T1000 (cell line): ENCODE measurements at regions not wholly inside any gene's neighbourhood (a gene's known extent, or its start where the extent isn't known, plus 50 kb on each side); places are given as distances from the start of the nearest gene placed in this dataset.

Experiments used
- DNase-seq: peaks from one replicate; lab custom pipeline; 2025; ENCODE audit warnings: mixed read lengths; lab: John Stamatoyannopoulos, UW

DNA sequence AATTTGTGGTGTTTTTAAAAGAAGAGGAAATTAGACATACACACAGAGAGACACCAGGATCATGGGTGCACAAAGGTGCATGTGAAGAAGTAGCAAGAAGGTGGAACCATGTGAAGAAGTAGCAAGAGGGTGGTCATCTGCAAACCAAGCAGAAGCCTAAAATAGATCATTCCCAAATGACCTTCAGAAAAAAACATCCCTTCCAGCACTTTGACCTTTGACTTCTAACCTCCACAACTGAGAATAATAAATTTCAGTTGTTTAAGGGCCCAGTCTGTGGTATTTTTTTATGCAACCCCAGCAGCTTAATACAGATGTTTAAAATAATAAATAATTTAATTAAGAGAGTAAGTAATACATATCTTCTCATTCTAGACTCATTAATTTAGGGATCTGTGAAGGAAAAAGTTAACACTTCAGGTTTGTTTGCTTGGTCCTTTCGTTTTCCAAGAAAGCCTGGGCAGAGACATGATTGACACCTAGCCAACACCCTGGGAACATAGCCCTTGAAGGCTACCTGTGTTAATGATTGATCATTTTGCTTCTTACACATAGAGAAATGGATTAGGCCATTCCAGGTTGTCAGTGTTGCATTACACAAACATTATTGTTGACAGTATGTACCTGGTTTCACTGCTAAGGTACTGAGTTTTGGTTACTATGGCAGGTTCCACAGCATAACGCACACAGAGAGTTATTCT is 1331.2 kb upstream of the GBE1 start:
- DNase-seq = no peak

DNA sequence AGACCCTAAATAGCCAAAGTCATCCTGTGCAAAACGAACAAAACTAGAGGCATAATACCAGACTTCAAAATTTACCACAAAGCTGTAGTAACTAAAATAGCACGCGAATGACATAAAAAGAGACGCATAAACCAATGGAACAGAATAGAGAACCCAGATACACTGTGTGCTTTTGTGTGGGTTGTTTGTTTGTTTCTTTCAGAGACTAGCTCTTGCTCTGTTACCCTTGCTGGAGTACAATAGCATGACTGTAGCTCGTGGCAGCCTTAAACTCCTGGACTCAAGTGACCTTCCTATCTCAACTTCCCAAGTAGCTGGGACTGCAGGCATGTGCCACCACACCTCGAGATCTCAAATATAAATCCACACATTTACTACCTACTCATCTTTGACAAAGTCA is 1314.6 kb upstream of the GBE1 start:
- no peak for DNase-seq

DNA sequence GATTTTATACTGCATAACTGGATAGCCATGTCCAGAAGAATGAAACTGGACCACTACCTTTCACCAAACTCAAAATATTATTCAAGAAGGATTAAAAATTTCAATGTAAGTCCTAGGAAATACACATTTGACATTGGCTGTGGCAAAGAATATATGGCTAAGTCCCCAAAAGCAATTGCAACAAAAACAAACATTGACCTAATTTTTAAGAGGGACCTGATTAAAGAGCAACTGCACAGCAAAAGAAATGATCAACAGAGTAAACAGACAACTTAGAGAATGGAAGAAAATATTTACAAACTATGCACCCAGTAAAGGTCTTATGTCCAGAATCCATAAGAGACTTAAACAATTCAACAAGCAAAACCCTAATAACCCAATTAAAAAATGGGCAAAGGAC is 1313.0 kb upstream of the GBE1 start:
- no peak for DNase-seq

DNA sequence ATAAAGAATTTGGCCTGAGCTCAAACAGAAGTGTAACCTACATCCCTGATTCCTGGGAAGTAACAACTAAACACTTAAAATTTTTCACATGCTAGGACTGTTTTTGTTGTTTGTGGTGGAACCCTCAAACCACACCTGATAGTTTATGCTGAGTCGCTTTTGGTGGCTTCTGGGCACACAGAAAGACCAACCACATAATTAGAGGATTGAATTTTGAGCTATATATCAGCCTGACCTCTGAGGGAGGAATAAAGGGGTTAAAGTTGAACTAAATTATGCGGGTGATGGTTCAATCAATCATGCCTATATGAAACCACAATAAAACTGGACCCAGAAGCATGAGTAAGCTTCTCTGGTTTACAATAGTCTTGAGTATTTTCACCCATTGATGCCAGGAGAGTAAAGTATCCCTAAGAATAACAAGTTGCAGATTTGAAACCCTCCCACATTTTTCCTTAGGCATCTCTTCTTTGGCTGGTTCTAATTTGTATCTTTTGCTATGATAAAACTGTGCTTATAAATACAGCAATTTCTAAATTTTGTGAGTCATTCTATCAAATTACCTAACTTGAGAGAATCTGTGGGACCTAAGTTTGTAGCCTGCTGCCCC is 1304.5 kb upstream of the GBE1 start:
- peak; percentile 6 for DNase-seq

DNA sequence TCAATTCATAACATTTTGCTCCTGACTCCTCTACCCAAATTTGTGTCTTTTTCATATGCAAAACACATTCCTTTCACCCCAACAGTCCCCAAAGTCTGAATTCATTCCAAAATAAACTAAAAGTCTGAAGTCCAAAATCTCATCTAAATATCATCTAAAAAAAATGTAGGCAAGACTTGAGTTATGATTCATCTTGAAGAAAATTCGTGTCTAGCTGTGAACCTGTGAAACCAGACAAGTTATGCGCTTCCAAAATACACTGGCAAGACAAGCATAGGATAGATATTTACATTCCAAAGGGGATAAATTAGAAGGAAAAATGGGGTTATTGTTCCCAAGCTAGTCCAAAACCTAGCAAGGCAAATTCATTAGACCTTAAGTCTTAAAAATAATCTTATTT is 1302.0 kb upstream of the GBE1 start:
- DNase-seq = no peak

DNA sequence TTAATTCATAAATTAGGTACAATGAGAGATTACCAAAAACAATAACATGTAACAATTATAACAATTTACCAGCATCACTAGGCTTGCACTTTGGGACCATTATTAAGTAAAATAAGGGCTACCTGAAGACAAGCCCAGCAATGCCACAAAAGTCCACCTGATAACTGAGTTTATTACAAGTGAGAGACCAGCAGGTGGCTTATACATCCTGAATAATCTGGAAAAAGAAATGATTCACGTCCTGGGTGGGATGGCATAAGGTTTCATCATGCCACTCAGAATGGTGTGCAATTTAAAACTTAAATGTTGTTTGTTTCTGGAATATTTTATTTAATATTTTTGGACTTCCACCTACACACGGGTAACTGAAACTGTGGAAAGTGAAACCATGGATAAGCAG is 1287.1 kb upstream of the GBE1 start:
- DNase-seq = no peak

DNA sequence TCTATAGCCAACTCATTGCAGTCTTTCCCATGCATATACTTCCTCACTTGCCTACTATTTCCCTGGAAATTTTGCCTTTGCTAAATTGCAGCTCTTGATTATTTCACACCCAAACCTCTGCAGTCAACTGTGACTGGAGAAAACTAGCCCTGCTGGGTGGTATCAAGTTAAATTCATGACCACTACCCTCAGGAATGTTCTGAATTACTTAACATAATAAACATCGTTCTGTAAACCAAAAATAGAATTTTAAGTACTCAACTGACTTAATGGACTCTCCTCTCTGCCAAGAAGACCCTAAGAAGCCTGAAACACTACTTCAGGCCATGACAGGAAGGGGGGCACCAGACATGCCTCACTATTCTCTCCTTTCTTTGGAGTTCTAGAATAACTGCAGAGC is 1278.0 kb upstream of the GBE1 start:
- DNase-seq = no peak

DNA sequence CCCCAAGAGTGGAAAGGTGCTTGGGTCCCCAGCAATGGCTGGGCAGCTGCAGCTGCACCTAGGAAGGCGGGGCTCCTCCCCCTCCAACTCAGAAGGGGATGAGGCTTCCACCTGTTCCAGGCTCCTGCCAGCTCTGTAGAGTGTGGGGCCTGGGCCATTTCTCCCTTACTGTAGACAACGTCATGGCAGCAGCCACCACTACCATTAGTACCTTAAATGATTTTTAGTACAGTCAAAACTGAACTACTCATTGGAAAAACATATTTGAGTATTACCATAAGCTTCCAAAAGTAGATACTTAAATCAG is 1274.2 kb upstream of the GBE1 start:
- DNase-seq = no peak

DNA sequence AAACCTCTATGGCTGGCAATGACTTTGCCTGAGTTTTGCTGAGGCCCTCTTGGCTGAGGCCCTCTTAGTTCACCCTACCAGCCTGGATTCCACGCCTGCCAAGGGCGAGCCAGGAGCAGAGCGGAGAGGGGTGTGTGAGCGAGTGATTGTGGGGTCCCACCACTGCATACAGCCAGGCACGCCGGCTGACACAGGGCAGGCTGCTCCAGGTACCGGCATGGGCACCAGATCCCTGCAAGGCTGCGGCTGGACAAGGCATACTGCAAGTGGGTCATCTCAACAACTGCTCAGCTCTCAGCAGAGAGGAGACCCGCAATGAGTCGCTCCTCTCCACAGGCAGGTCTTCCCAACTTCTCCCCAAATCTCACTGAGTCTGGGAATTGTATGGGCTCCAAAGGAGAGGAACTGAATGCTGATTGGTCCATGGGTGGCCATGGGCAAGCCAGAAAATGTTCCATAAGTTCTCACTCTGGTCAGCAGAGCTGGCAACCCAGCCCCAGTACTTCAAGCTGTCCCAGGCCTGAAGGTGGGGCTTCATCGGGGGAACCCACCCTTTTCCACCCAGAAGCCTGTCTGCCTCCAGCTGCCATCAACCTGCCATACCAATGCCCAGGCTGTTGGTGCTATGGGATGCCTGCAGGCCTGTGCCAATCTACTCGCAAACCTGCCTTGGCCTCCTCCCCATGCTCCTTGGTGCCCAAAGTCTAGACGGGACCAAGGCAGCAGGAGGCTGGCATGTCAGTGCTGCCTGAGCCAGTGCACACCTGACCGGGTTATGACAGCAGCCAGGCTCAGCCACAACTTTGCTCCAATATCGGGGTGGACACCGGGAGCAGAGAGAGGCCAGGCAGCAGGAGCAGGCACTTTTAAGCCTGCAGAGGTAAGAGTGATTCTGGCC is 1273.6 kb upstream of the GBE1 start:
- DNase-seq = no peak

DNA sequence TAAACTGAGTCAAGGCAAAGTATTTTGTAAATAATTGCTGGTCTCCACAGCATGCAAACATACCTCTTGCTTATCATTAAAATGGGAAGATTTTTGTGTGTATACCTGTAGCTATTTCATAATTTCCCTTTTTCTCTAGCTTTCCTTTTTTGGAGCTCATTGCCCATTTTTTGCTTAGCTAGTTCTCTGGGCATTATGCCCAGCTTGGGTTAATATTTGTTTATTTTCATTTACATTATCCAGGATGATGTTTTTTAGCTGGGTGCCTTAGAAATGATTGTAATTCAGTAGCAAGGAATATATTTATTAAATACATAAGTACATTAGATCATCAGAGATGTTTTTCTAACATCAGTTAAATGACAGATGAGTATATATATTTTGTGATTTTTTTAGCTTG is 1271.7 kb upstream of the GBE1 start:
- no peak for DNase-seq

DNA sequence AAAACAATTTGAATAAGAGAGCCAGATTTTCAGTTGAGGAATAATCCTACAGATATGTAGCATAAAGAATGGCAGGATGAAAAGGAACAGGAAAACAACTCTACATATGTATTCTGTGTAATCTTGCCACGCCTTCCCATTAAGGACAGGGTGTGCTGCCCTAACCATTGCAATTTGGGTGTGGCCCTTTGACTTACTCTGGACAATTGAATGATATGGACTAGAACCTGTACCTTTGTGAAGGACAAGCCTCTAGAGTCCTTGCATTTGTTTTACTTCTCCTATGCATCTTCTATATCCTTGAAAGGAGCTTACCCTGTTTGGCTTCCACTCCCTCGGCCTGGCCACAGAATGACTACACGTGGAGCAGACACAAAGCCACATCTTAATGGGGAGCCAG is 1261.6 kb upstream of the GBE1 start:
- no peak for DNase-seq

DNA sequence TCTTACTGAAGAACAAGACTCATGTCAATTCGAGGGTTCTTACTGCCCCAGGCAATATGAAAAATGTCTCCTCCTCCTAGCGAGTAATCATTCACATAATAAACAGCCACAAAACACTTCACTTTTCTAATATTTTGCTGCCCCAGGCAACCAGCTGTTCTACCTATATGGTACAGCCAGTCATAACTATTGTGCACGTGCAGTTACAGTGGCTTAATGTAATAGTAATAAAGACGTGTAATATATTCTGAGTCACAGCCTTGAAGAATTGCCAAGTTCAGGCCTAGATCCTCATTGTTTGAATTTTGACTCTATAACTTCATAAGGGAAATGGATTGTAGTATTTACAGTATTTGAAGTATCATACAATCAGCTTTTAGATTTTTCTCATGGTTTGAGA is 1250.0 kb upstream of the GBE1 start:
- DNase-seq = no peak

DNA sequence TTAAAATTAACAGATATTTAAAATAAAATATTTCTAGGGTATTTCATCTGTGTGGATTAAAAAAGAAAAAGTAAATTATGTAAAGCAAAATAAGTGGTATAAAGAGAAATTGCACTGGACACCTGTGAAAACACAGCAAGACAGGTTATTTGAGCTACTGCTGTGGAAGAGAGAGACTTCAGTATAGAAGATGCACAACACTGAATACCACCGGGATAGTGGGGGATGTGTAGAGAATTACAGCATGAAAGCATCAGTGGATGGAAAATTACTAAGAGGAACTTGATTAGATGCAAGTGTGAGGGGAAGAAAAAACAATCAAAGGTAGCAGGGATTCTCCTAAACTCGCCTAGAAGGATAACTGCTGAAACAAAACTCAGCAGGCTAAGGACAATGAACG is 1242.5 kb upstream of the GBE1 start:
- DNase-seq = no peak

DNA sequence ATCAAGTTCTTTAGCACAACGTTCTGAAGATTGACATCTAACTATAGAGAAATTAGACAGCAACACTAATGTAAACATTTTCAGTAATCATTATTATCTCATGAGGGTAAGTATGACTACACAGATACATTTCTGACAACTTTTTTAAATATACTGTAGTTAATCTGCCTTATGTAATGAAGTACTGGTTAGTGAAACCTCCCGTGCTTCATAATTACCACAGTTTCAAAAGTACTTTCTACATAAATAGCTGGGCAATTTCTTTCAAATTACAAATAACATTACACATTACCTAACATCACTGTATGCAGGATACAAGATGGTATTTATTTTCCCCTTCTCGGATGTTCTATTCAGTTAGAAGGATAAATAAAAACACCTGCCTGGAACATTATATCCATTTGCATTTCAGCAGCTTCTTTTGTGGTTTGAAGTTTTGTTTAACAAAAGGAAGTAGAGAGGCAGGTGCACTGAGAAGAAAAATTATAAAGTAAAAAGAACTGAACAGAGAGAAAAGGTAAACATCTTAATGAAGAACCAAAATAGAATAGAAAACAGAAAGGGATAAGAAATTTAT is 1241.5 kb upstream of the GBE1 start:
- DNase-seq = no peak

DNA sequence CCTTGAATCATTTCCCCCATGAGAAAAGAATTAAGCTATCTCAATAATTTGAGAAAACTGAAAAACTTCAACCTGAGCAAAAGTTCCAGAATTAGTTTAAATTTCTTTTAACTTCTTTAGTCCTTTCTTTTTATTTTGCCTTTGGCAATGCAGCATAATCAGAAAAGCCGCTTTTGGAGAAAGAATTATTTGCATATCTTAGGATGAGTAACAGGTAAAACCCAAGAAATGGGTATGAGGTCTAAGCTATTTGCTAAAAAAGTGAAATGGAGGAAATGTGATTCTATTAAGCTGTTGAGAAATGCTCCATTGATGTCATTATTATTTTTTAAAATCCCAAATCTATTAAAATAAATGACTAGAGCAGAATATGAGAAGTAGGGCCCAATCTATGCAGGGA is 1238.3 kb upstream of the GBE1 start:
- DNase-seq = no peak

DNA sequence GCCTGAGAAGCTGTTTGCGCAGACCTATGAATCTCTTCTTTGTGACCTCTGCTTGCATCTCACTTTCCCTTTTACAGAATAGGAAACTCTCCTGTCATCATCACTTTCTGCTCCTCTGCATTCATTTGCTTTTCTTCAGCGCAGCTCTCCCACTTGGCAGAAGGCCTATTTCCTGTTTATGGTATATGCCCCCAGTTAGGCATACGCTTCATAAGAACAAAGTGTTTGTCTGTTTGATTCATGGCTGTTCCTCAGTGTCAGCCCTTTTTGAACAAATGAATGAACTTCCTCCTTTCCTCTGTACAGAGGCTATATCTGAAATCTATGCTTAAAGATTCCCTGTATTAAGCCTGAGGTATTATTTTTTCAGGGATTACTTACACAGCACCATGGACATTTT is 1216.9 kb upstream of the GBE1 start:
- DNase-seq = no peak

DNA sequence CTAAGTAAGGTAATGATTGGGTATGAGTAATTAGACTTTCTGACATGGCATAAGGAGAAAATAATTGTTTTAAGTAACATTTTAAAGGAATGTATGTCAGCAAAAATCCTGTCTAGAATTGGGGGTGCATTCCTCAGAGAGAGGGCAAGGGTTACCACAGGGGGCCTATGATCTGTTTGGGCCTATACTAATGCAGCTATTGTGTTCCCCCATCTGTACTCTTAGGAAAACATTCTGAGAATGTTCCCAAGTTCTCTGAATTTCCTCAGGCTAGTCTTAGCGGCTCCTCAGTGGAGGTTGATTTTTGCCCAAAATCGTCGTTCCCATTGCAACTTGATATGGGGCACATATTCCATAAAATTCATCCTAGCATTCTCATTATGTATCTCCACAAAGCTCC is 1216.4 kb upstream of the GBE1 start:
- no peak for DNase-seq

DNA sequence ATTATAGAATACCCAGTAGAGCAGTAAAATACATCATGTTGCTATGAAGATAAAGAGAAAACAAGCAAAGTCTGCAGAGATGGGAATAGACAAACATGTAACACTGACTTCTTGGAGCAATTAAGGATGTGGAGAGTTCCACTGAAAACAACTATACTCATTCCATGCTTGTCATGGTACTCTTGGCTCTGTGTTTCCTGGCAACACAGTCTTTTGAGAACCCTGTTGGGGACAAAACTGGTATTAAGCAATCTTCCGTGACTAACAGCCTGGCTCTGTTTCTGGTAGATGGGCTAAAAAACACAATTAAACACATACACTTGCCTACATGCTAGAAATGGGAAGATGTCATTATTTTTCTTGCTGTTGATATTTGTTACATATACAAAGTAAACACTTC is 1212.3 kb upstream of the GBE1 start:
- DNase-seq = no peak

DNA sequence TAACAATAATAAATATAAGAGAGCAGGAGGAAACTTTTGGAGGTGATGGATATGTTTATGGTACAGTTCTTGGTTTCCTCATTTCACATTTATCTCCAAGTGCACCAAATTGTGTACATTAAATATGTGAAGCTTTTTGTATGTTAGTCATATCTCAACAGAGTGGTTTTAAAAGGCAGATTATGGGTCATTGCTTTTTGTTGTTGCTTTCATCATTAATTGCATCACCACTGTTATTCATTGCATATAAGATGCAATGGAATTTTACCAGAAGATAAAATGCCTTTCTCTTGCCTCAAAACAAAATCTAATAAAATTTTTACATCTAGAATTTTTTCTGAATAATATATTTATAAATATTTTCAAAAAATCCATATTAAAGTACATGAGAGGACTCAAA is 1198.9 kb upstream of the GBE1 start:
- no peak for DNase-seq

DNA sequence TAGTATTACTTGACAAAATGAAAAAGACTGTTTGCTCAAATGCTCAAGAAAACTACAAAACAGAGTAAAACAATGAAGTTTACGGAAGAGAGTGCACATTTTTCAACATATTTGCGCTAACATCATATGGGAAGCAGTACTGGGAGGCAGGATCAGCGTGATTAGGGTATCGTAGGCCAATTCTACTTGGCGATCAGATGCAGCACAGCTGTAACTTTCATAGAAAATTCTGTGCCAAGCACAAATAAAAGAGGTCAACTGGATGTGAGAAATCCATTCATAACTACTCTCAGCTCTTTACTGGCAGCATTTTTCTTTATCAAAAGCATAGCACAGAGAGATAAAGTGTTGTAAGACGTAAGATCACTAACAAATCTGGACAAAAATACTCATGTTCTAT is 1196.3 kb upstream of the GBE1 start:
- no peak for DNase-seq

DNA sequence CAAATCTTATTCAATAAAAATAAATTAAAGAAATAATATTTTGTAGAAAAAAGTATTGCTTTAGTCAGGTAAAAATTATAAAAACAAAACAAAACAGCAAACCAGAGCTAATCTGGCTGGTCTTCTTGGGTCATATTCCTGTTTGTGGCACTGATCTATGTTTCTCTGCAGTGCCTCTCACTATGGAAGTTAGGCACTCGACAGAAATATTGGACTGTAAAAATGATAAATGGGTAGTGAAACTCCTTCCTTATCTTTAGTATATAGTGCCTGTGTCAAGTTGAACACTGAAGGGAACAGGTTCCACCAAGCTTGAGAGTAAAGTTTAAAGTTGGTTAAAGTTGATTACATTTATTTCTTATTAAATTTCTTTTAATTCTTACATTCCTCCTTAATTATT is 1195.6 kb upstream of the GBE1 start:
- no peak for DNase-seq

DNA sequence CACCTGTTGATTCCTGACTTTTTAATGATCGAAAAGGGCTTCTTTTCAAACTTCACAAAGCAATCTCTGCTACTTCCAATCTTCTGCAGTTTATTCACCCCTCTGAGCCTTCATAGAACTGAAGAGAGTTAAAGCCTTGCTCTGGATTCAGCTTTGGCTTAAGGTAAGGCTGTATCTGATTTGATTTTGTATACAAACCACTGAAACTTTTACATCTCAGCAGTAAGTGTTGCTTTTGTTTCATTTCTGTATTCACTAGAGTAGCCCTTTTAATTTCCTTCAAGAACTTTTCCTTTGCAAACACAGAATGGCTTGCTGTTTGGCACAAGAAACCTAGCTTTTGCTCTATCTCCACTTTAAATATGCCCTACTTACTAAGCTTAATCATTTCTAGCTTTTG is 1193.0 kb upstream of the GBE1 start:
- no peak for DNase-seq

DNA sequence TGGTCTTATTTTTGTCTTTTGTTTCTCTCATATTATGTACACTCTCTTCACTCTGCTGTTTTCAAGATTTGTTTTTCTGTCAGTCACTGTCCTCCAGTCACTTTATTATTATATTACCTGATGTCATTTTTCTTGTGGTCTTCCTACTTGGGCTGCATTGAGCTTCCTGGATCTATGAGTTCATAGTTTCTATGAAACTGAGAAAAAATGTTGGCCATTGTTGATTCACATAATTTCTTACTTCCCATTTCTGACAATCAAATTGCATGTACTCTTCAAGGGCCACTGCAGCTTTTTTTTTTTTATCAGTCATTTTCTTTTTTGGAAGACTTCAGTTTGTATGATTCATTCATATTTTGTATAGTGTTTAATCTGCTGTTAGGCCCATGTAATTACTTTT is 1180.6 kb upstream of the GBE1 start:
- DNase-seq = no peak
